ENCODE measurements at regions not wholly inside any gene's neighbourhood (a gene's known extent, or its start where the extent isn't known, plus 50 kb on each side); places are given as distances from the start of the nearest gene placed in this dataset.

DNA sequence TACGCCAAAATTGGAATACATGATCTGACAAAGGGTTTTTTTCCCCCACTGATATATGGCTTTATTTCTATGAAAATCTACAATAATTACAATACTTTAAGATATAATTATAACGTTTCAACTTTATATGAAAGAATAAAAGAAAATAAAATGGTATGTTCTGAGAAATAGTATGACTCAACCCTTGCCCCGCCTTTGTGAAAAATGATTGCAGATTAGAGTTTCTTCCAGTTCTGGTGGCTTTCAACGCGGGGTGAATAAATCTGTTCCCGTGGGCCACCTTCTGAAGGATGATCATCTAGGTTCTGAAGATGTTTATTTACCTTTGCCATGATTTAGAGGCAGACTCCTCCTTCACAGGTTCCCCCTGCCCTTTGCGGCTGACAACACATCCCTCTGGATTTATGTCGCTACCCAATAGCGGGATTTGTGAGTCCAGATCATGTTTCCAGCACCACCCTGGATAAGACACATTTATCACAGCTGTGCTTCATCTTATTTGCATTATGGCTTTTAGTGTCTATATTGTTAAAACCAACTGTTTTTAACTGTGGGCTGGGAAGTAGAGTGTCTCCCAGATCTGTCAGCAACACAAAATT, 607.0 kb upstream of the KIRREL3 start:
- no peak for DNase-seq (ENCODE audit: low read depth in 2 of 2)

DNA sequence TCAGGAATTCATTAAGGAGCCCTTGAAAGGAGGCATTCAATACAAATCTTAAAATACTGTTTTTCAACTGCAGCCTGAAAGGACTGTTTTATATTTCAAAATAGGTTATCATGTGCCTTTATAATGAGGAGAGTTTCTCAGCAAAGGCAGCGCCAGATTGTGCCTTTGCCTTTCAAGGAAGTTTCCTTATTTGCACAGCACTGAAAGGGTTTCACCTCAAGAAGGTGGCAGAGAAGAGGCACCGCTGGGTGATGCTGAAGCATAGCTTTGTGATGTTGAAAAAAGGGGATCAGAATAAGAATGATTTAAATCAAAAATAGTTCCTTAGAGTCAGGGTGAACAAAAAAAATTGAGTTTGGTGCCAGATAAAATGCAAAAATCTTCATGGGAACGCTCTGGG, 601.0 kb upstream of the KIRREL3 start:
- no peak for DNase-seq (ENCODE audit: low read depth in 2 of 2)

DNA sequence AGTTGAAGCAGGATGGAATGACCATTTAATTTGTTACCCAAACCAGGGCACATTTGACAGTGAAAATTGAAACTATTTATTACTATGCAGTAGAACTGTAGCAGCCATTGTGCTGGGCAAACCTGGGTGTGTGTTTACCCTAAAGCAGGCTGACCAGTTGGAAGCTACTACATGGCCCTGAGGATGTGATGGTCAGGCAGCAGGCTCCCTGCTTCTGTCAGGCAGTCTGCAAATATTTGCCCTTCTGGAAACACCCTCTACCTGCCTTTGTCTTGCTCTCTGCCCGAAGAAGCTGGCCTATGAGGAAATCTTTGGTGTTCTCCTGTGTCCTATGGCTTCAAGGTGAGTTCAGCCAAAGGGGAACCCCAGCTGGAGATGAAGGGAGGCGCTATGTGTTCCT, 600.1 kb upstream of the KIRREL3 start:
- DNase-seq (ENCODE audit: low read depth in 2 of 2): no peak

DNA sequence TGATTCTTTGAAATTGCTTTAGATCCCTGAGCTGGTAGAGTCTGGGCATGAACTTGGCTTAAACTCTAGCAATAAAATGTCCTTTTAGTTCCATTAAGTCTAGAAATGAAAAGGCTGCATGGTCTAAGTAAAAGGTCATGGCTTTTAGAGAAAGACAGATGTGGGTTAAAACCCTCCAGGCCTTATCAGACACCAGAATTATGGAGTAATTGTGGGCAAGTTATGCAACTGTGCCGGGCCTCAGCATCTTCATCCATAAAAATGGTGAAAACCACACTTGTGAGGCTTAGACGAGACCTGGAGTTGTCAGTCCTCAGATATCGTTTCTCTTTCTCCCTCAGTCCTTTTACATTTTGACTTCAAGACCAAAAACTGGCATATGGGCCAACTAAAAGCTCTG, 597.9 kb upstream of the KIRREL3 start:
- DNase-seq (ENCODE audit: low read depth in 2 of 2): no peak

DNA sequence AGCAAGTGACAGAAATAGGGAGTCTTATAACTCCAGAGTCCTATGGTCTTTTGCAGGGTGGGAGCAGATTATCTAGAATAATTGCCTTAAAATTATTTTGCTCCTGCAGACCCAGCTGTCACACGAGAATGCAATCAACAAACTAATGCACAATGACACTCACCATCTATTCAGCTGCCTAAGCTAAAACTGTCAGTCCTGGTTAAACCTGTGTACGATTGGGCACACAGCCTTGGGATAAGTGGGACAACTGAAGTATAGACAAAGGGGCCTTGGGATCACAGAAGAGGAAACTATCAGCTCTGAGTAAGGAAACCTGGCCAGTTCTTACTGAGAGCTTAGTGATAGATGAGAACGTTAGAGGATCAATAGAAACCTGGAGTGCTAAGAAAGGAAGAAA, 595.9 kb upstream of the KIRREL3 start:
- no peak for DNase-seq (ENCODE audit: low read depth in 2 of 2)

DNA sequence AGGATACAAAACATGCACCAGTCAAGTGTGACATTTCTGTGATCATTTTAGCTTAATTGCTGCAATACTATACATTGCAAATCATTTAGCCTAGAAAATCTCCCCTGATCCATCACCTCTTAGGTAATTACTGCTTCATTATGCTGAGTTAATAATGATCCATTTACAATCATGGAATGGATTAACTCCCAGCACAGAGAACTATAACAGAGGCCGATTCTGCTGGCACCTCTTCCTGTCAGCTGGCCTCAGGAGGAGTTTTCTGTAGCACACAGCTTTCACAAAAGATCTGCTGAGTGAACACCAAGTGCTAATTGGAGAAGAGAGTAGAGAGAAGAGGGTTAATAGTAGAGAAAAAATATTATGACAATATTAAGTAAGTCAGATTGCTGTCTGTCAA, 591.8 kb upstream of the KIRREL3 start:
- DNase-seq (ENCODE audit: low read depth in 2 of 2): no peak

DNA sequence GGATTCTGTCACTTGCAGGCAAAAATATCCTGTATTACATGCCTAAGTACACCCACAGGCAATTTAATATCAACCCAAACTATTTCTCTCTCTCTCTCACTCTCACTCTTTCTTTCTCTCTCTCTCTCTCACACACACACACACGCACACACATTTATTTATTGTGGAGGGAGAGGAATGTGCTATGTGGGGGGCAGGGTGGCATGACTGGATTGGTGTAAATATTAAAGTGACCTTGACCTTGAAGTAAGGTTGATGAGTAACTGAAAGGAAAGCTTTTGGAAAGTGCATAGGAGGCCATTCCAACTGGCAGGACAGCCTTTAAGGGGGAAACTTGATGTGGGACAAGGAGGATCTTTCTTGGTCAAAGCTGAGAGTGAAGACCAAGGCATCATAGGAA, 589.7 kb upstream of the KIRREL3 start:
- no peak for DNase-seq (ENCODE audit: low read depth in 2 of 2)

DNA sequence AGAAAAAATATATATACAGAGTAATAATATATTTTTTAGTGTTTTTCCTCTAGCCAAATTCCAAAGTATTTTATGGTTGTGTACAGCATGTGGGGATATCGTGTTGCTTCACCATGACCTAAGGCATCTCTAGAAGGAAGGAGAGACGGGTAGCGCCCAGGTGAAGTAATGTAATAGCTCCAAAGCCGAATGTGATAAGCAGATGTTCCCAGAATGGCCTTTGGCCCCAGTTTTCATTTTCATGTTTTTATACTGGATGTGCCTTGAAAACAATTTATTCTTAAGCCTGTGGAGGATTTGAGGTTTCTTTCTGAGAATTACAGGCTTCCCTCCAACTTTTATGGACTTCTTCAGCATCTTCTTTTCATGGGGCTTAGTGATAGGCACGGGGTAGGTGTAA, 587.9 kb upstream of the KIRREL3 start:
- no peak for DNase-seq (ENCODE audit: low read depth in 2 of 2)

DNA sequence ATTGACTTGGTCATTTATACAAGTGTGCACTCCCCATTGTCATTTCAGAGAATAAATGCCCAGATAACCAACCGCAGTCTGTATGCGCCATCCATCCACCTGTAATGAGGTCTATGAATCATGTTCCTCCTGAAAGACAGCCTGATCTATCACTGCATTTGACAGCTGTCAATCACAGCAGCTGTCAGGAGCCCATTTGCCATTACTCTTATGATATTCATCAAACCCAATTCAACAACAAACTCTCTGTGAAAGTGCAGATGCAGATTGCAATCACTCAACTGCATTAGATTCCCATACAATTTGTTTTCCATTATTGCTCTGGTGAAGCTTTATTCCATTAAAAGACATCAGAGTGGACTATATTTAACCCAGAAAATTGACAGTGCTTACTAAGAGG, 586.9 kb upstream of the KIRREL3 start:
- no peak for DNase-seq (ENCODE audit: low read depth in 2 of 2)

DNA sequence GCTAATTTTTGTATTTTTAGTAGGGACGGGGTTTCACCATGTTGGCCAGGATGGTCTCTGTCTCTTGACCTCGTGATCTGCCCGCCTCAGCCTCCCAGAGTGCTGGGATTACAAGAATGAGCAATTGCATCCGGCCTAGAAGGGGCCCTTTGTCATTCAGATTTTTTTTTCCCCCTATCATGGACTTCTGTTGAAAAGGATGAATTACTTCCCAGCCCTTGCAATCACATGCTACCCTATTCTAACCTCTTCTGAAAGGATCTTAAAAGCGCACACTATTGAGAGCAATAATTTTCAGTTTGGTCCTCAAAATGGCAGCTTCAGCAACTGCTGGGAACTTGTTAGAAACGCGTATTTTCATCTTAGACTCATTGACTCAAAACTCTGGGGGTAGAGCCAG, 575.6 kb upstream of the KIRREL3 start:
- no peak for DNase-seq (ENCODE audit: low read depth in 2 of 2)

DNA sequence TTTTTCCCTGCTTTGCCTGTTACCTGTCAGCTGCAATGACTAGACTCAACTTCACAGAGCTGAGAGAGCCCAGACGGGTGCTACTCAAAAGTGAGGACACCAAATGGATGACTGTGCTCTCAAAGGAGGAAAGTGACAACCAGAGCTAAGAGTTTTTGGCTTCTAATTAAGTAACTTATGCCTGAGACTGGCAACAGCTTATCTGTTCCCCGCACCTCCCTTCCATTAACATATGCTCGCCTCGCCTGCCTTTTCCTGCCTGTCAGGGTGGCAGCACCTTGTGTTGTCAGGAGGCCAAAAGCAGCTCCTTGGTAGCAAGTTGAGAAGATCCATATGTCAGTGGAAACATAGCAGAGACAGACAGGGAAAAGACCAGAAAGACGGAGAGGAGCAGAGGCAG, 573.9 kb upstream of the KIRREL3 start:
- DNase-seq (ENCODE audit: low read depth in 2 of 2): no peak

DNA sequence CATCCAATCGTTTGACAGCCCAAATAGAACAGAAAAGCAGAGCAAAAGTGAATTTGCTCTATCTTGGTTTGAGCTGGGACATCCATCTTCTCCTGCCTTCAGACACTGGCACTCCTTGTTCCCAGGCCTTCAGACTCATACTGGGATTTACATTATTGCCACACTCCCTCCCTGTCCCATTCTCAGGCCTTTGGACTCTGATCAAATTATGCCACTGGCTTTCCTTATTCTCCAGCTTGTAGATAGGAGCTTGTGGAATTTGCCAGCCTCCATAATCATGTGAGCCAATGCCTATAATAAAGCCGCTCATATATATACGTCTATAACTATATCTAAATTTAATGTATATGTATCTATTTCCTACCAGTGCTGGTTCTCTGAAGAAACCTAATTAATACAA, 568.3 kb upstream of the KIRREL3 start:
- DNase-seq (ENCODE audit: low read depth in 2 of 2): no peak

DNA sequence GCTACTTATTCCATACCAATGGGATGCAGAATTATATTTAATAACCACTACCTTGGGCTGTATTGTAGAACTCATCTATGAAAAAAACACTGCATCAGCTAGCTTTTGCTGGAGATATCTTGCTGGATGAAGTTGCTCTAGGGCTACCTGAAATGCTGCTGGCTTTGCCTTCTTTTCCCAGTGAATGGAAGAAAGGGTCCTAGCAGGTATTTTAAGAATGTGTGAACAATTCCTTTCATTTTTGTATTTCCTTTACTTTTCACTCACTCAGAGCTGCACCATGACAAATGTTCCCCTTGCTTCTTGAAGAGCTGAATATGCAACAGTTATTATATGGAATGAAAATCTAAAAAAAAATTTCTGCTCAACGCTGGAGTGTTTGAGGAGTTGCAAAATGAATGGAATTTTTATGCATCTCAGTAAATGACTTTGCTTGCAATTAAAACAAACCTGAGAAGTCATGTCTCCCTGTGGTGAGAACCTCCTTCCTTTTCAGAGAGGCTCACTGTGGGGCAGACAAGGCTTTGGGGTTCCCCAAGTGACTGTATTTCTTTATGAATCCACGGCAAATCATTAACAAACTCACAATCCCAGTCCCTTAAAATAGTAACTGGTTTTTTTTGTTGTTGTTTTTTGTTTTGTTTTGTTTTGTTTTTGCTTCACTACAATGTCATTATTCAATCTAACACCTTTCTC, 566.8 kb upstream of the KIRREL3 start:
- no peak for DNase-seq (ENCODE audit: low read depth in 2 of 2)

DNA sequence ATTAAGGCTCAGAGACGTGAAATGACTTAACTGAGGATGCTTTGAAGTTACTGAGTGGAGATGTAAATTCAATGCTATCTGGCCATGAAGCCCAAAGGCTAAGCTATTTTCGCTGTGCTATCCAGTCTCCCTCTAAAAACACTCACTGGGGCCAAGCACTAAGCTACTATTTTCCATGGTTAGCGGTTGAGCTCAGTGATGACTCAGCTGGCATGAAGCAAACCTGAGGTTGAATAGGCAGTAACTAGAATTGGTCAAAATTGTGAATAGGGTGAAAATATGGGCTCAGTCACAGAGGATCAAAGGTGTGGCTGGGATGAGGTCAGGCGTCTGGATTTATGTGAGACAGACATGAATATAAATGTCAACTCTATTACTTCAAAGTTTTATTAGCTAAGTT, 564.2 kb upstream of the KIRREL3 start:
- DNase-seq (ENCODE audit: low read depth in 2 of 2): no peak

DNA sequence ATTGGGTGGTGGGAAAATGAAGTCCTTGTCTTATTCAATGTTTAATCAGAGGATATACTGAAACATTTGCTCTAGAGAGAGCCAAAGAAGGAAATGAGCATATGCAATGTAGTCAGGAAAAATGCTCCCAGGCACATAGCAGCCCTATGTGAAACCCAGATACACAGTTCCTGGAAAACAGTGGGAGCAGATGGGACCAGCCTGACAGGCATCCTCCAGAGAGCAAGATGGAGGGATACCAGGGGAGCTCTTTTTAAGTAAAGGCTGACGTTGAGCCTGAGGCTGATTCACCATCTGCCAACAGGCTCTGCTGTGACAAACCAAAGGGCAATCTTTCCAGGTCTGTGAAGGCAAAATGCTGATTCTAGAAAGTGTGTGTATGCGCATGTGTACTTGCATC, 559.4 kb upstream of the KIRREL3 start:
- no peak for DNase-seq (ENCODE audit: low read depth in 2 of 2)

DNA sequence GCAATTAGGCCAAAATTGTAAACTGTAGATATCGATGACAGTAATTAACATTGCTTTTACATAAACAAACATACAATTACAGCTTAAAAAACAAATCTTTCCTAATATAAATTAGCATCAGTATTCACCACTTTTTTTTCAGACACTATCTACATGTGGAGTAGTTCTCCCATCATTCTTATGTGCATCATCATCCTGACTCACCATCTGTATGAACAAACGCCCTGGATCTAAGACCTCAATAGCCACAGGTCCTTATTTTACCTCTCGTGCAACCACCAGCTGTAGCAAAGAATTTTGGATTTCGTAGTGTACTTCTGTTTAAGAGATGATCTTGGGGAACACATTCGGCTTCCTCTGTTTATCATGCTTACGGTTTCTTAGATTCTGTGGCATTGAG, 551.9 kb upstream of the KIRREL3 start:
- DNase-seq (ENCODE audit: low read depth in 2 of 2): no peak

DNA sequence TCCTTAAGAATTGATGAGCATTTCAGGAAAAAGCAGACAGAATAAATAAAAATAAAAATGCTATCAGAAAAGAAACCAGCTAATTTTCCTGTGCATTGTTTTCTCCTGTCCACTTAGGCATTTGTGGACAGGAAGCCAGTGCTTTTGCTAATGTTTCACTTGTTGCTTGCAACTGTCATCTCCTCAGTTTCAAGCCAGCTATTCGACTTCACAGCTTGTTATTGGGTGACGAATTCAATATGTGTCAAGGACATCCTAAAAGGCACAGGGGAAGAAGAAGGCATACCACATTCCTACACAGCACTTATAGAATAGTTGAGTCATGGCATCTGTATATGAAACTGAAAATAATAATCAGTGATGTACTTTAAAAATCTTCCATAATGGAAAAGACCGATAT, 530.6 kb upstream of the KIRREL3 start:
- DNase-seq (ENCODE audit: low read depth in 2 of 2): no peak

DNA sequence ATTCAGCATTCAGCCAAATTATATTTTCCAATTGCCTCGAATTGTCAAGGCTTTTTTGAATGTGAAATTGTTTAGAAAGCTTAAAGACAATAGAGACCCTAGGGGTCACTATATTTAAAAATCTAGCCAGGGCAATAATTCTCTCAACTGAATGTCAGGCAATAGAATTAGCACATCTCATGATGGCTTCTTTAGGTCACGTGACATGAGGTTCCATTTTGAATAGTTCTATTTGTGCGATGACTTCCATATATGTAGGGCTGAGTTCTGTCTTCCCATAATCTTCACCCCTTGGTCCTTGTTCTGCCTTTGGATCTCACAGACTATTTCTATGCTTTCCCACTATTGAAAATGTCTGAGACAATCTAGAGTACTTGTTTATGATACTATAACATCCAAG, 527.7 kb upstream of the KIRREL3 start:
- no peak for DNase-seq (ENCODE audit: low read depth in 2 of 2)

DNA sequence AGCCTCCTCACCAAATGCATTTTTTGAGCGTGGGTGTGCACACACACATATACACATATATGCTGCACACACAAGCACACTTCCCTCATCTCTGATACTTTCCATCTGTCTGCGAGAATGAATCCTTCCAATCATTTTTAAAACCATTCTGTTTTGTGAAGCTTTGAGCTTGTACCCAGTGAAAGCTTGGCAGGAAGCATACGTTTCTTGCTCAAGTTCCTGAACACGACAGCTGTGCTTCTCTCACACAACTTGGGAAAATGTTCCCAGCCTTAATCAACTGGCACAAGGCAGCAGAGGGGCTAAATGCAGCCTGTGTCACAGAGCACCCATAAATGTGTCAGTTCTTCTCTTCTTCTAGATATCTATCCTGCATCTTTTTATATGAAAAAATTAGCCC, 524.0 kb upstream of the KIRREL3 start:
- DNase-seq (ENCODE audit: low read depth in 2 of 2): no peak

DNA sequence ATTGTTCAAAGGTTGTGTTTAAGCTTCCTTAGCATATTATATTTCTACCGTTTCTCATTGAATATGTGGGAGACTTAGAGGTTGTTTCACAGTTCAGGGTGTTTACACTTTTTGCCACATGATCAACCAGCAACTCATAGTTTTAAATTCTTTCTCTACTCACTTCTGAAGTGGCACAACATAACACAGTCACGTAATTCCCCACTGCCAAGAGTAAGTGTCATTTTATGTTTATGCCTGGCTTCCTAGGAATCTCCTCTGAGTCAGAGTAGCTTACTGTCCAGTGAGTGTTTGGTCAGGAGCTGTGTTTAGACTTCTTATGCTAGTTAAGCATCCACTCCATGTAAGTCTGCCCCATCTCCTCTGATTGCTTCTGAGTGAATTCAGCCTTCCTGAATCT, 520.8 kb upstream of the KIRREL3 start:
- no peak for DNase-seq (ENCODE audit: low read depth in 2 of 2)

DNA sequence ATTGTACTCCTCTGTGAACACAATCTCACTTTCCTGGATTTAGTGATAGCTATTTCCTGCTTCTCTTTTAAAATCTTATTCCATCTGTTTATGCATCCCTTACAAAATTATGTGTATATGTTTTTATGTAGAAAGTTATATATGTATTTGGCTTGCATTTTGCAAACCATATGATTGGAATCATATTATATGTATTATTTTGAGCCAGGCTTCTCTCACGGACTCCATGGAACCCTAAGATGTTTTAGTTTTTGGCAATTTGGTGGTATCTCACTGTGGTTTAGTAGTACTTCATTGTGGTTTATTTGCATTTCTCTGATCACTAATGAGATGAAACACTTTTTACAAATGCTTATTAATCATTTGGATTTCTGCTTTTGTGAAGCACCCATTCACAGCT, 507.3 kb upstream of the KIRREL3 start:
- no peak for DNase-seq (ENCODE audit: low read depth in 2 of 2)

DNA sequence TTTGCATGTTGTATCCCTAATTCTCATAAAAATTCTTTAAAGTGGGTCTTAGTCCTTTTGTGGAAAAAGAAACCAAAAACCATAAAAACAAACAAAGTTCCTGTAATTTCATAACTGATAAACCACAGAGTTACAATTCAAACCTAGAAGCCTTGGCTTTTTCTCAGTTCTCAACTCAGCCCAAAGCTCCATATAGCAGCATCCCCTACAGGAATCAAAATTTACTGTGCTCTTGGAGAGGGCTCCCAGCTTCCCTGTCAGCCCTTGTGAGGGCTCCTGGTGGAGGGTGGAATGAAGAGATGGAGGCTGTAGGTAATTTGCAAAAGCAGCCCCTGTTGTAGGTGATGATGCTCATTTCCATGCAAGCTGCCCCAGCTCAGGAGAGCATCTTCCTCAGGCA, 506.1 kb upstream of the KIRREL3 start:
- DNase-seq (ENCODE audit: low read depth in 2 of 2): no peak

DNA sequence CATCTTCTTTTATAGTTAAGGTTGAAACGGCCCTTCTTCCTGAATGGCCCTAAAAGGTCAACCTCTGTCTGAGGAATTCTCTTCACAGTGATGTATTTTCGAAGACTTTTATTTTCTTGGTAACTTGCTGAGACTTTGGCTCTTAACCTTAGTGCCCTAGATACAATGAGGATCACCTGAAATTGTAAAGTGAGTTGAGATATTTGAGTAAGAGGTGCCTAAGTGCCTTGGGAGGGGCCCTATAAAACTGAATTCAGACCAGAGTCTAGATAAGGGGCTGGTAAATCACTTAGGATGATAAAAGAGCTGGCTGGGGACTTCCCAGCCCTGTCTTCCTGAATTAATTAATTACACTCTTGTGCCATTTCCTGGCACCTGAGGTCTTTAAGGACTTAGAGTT, 505.6 kb upstream of the KIRREL3 start:
- no peak for DNase-seq (ENCODE audit: low read depth in 2 of 2)

DNA sequence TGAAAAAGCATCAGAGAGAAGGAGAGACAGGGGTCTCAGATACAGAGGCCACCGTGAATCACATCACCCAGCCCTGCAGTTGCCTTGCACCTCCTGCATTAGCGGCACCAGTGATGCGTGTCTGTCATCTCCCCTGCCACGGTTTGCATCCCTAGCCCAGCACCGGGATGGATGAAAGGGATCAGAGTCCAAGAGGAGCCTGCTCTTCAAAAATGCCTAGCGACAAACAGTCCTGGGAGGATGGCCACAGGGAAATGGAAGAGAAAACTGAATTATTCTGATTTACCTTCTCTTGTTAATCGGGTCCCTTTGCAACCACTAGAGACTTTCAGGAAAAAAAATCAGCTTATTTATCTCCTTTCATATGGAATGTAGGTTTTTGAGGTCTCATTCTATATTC, 495.6 kb upstream of the KIRREL3 start:
- no peak for DNase-seq (ENCODE audit: low read depth in 2 of 2)
